Epidermal melanocyte (primary cell): ENCODE measurements at regions not wholly inside any gene's neighbourhood (a gene's known extent, or its start where the extent isn't known, plus 50 kb on each side); places are given as distances from the start of the nearest gene placed in this dataset.
"Not testable (repeated sequence)": the region's sequence is repeated elsewhere in the genome, so short reads cannot be mapped to it uniquely, and the experiment has no call there.

ENCODE experiments used
- DNase-seq: peaks from one replicate; pipeline ENCODE4 v3.0.0; 2011; ENCODE audit warnings: low spot score; ENCODE audit not compliant: insufficient read length

- DNase-seq = no peak
These were observed 616.7 kb downstream of the FRK start for GRCh38 chr6:115443825-115444478.

- no peak for DNase-seq
These were observed 618.4 kb downstream of the FRK start for GRCh38 chr6:115442323-115442722.

GRCh38 chr6:115441651-115442050, 619.0 kb downstream of the FRK start:
- no peak for DNase-seq

- no peak for DNase-seq
These were observed 645.3 kb downstream of the FRK start for GRCh38 chr6:115415378-115415777.

- not testable (repeated sequence) for DNase-seq
These were observed 645.8 kb downstream of the FRK start for GRCh38 chr6:115414916-115415315.

GRCh38 chr6:115411756-115412155, 648.9 kb downstream of the FRK start:
- DNase-seq = no peak

- no peak for DNase-seq
These were observed 656.2 kb downstream of the FRK start for GRCh38 chr6:115404446-115404845.

- no peak for DNase-seq
These were observed 662.1 kb downstream of the FRK start for GRCh38 chr6:115398607-115399006.

- DNase-seq = no peak
These were observed 664.4 kb downstream of the FRK start for GRCh38 chr6:115396112-115396906.

GRCh38 chr6:115393821-115394220, 666.9 kb downstream of the FRK start:
- no peak for DNase-seq

GRCh38 chr6:115370202-115370601, 690.5 kb downstream of the FRK start:
- DNase-seq = no peak

- no peak for DNase-seq
These were observed 694.9 kb downstream of the FRK start for GRCh38 chr6:115365783-115366182.

GRCh38 chr6:115363379-115363778, 697.3 kb downstream of the FRK start:
- no peak for DNase-seq

GRCh38 chr6:115362234-115362633, 698.5 kb downstream of the FRK start:
- DNase-seq = no peak

- no peak for DNase-seq
These were observed 699.9 kb downstream of the FRK start for GRCh38 chr6:115360602-115361325.

- no peak for DNase-seq
These were observed 702.1 kb downstream of the FRK start for GRCh38 chr6:115358616-115359015.

GRCh38 chr6:115356371-115356770, 704.3 kb downstream of the FRK start:
- DNase-seq = no peak

- DNase-seq = no peak
These were observed 737.7 kb downstream of the FRK start for GRCh38 chr6:115323001-115323400.

GRCh38 chr6:115319823-115320222, 740.9 kb downstream of the FRK start:
- no peak for DNase-seq

- no peak for DNase-seq
These were observed 750.5 kb downstream of the FRK start for GRCh38 chr6:115310156-115310555.

GRCh38 chr6:115302731-115303130, 758.0 kb downstream of the FRK start:
- no peak for DNase-seq

- no peak for DNase-seq
These were observed 773.2 kb downstream of the FRK start for GRCh38 chr6:115287467-115287866.
